Dendritic cell treated with granulocyte-macrophage colony-stimulating factor and Interleukin-4, amounts not matched to agents 40 ng/mL and 50 ng/mL, for 4 days (primary cell): ENCODE measurements at regions not wholly inside any gene's neighbourhood (a gene's known extent, or its start where the extent isn't known, plus 50 kb on each side); places are given as distances from the start of the nearest gene placed in this dataset.

Experiments used
- H3K27ac Mint-ChIP-seq: one replicate; pipeline ENCODE4 v1.8.0; 2022; ENCODE audit warnings: mild to moderate bottlenecking, mixed read lengths
- H3K27me3 Mint-ChIP-seq: one replicate; pipeline ENCODE4 v1.8.0; 2022; ENCODE audit warnings: mild to moderate bottlenecking, mixed read lengths
- H3K36me3 Mint-ChIP-seq: one replicate; pipeline ENCODE4 v1.8.0; 2022; ENCODE audit warnings: low read depth, mixed read lengths
- H3K4me1 Mint-ChIP-seq: one replicate; pipeline ENCODE4 v1.8.0; 2022; ENCODE audit warnings: low read depth, mixed read lengths
- H3K4me3 Mint-ChIP-seq: one replicate; pipeline ENCODE4 v1.8.0; 2022; ENCODE audit warnings: mild to moderate bottlenecking, moderate library complexity, mixed read lengths
- H3K9me3 Mint-ChIP-seq: one replicate; pipeline ENCODE4 v1.8.0; 2022; ENCODE audit warnings: mixed read lengths
- intact Hi-C: fragments of 100-400 bp; cut with micrococcal nuclease; formaldehyde crosslinking; loops from one replicate; pipeline ENCODE4 v1.15.0; 2022

DNA sequence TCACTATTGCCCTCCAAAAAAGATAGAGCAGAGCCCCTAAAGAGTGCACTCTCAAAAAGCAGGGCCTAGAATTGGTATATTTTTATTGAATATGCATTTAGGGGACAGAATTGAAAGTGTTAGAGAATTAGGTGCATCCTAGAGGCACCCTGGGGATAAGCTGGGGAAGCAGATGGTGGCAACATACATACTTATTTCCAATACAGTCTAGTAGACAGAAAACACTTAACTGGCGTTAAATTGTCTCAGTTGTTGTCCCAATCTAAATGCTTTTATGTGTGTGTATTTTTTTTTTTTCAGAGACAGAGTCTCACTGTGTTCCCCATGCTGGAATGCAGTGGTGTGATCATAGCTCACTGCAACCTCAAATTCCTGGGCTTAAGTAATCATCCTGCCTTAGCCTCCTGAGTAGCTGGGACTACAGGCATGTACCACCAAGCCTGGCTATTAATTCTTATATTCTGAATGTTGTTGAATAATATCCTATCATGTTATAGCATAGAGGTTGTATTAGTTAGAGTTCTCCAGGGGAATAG lies 481.8 kb downstream of the GRXCR1 start:
- no peaks in the 10 kb centered on the region for H3K4me1 Mint-ChIP-seq
- H3K27me3 Mint-ChIP-seq: no peaks in the 10 kb centered on the region
- peaks cover 20% of the 10 kb centered on the region for H3K9me3 Mint-ChIP-seq
- no peak overlapping the region for H3K4me3 Mint-ChIP-seq
- intact Hi-C loops: no loop called here
- no peaks in the 10 kb centered on the region for H3K36me3 Mint-ChIP-seq
- no peak overlapping the region for H3K27ac Mint-ChIP-seq

DNA sequence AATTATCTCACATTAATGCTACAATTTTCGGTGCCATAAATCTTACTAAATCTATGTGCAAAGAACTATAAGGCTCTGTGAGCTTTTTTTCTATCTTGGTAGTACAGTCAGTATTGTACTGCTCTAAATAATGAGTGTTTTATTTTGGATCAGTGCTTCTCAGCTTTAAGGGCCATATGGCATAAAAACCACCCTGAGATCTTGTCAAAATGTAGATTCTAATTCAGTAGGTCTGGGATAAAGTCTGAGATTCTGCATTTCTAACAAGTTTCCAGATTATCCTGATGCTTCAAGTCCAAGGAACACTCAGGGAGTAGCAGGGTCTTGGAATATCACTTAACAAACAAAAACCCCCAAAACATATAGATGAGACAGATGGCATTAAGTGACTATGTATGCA lies 486.5 kb downstream of the GRXCR1 start:
- H3K9me3 Mint-ChIP-seq: peaks cover 20% of the 10 kb centered on the region
- no peaks in the 10 kb centered on the region for H3K27me3 Mint-ChIP-seq
- H3K4me1 Mint-ChIP-seq: no peaks in the 10 kb centered on the region
- intact Hi-C loops: no loop called here
- H3K4me3 Mint-ChIP-seq: no peak overlapping the region
- H3K27ac Mint-ChIP-seq: no peak overlapping the region
- no peaks in the 10 kb centered on the region for H3K36me3 Mint-ChIP-seq

DNA sequence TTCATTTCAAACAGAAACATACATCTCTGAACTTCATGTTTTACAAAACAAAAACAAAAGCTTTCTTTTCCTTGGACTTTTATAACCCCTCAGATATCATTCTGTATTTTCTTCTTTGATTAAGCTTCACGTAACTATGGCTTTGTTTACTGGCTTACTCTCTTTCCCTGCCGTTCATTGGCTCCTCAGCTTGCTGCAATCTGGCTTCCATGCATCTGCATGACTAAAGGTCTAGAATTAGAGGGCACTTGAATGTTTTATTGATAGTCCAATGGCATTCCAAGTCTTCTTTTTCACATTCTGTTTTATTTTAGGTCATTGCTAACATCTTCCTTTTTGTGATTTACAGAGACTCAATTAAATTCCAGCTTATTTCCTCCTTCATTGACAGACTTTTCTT lies 487.6 kb downstream of the GRXCR1 start:
- no peak overlapping the region for H3K4me3 Mint-ChIP-seq
- intact Hi-C loops: no loop called here
- H3K4me1 Mint-ChIP-seq: no peaks in the 10 kb centered on the region
- H3K36me3 Mint-ChIP-seq: no peaks in the 10 kb centered on the region
- H3K27ac Mint-ChIP-seq: no peak overlapping the region
- peaks cover 13% of the 10 kb centered on the region for H3K9me3 Mint-ChIP-seq
- no peaks in the 10 kb centered on the region for H3K27me3 Mint-ChIP-seq

DNA sequence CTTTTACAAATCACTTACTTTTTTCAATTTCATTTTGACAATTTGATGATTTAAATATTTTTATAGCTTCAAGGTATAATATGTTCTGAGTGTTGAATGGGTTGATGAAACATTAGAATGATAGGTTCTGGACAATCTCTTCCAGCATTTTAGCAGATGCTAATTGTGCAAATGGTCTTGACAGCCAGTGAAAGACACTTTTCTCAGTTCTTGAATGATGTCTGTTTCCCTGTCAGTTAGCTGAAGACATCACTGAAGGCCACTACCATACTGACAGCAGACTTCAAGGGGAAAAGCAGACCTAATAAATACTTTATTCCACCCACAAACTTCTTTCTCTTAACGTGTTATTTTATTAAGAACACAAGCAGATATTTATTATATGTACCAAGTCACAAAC lies 498.6 kb downstream of the GRXCR1 start:
- H3K27me3 Mint-ChIP-seq: no peaks in the 10 kb centered on the region
- intact Hi-C loops: no loop called here
- no peak overlapping the region for H3K27ac Mint-ChIP-seq
- no peaks in the 10 kb centered on the region for H3K4me1 Mint-ChIP-seq
- peaks cover 29% of the 10 kb centered on the region for H3K9me3 Mint-ChIP-seq
- H3K36me3 Mint-ChIP-seq: no peaks in the 10 kb centered on the region
- H3K4me3 Mint-ChIP-seq: no peak overlapping the region

DNA sequence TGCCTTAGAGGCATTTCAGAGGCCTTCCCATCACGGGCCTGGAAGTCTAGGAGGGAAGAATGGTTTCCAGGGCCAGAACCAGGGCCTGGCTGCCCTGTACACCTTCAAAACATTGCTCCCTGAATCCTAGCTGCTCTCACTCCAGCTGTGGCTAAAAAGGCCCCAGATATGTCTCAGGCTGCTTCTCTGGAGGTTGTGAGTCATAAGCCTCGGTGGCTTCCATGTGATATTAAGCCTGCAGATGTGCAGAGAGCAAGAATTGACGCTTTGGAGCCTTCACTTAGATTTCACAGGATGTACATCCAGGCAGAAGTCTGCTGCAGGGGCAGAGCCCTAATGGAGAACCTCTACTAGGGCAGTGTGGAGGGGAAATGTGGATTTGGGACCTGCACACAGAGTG lies 502.5 kb downstream of the GRXCR1 start:
- Mint-ChIP-seq H3K36me3 (no peaks in the 10 kb centered on the region), H3K4me1 (no peaks in the 10 kb centered on the region), H3K4me3 (no peak overlapping the region)

DNA sequence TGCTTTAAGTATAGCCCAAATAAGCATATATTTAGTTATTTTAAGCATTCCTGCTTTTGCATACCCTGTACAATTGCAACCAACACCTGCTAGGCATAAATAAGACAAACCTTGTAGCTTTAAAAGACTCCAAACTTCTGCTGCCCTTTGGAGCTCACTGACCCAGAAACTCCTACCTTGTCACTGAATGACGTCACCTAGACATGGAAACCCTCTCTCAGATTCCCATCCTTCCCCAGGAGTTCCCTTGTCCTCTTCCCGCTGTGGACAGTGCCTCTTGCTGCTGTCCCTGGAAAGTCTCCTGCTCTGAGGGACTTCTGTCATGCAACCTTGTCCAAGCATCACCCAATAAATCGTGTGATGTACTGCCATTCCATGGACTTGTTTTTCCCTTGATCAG lies 507.2 kb downstream of the GRXCR1 start:
- no peak overlapping the region for H3K27ac Mint-ChIP-seq
- H3K4me3 Mint-ChIP-seq: no peak overlapping the region
- H3K4me1 Mint-ChIP-seq: no peaks in the 10 kb centered on the region
- H3K27me3 Mint-ChIP-seq: no peaks in the 10 kb centered on the region
- intact Hi-C loops: no loop called here
- no peaks in the 10 kb centered on the region for H3K36me3 Mint-ChIP-seq
- peaks cover 53% of the 10 kb centered on the region for H3K9me3 Mint-ChIP-seq

More for the DNA sequence above, 502.5 kb downstream of the GRXCR1 start:
- intact Hi-C loops: no loop called here
- Mint-ChIP-seq H3K9me3 (peaks cover 64% of the 10 kb centered on the region), H3K27me3 (no peaks in the 10 kb centered on the region), H3K27ac (no peak overlapping the region)

DNA sequence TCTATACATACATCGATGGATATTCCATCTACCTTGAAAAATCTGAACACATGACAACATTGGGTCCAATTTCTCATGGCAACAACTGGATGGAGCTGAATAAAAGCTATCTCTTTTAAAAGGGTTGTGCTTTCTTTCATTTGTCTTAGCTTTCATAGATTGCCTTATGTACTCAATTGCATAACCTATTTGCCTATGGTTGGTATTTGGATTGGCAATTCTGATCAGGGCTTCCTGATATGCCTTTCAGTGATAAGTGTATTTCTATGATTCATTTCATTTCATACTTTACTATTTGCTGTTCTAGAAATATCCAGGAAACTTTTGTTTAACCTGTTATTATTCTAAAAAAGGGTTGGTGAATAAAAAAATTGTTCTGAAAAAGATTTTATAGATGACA lies 509.9 kb downstream of the GRXCR1 start:
- H3K36me3 Mint-ChIP-seq: no peaks in the 10 kb centered on the region
- no peak overlapping the region for H3K4me3 Mint-ChIP-seq
- peaks cover 47% of the 10 kb centered on the region for H3K9me3 Mint-ChIP-seq
- H3K4me1 Mint-ChIP-seq: no peaks in the 10 kb centered on the region
- no peak overlapping the region for H3K27ac Mint-ChIP-seq
- intact Hi-C loops: no loop called here
- H3K27me3 Mint-ChIP-seq: no peaks in the 10 kb centered on the region

DNA sequence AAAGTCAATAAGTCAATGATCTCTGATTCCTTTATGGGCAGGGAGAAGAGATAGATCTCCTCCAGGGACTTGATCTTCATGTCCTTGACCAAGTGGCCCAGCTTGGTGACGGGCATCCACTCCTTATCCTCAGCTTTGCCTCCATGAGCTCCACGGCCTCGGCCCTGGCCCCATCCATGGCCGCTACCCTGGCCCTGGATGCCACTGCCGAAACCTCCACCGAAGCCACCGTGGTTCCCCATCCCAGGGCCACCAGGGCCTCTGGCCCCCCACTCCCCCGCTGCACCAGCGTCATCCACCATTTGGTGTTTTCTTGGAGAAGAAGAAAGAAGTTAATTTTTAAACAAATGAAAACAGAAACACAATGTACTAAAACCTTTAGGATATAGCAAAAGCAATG lies 518.1 kb downstream of the GRXCR1 start:
- no peak overlapping the region for H3K27ac Mint-ChIP-seq
- no peaks in the 10 kb centered on the region for H3K36me3 Mint-ChIP-seq

DNA sequence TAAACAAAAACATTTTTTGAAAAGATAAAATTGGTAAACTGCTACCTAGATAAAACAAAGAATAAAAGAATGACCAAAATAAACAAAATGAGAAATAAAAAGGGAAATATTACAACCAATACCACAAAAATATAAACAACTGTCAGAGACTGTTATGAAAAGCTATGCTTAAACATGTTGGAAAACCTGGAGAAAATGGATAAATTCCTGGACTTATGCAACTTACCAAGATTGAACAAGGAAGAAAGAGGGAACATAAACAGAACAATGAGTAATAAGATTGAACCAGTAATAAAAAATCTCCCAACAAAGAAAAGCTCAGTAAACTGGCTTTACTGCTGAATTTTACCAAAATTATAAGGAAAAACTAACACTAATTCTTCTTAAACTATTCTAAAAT lies 518.7 kb downstream of the GRXCR1 start:
- no peak overlapping the region for H3K27ac Mint-ChIP-seq
- H3K4me3 Mint-ChIP-seq: no peak overlapping the region
- no peaks in the 10 kb centered on the region for H3K4me1 Mint-ChIP-seq
- H3K9me3 Mint-ChIP-seq: peaks cover 45% of the 10 kb centered on the region
- intact Hi-C loops: no loop called here
- no peaks in the 10 kb centered on the region for H3K36me3 Mint-ChIP-seq
- no peaks in the 10 kb centered on the region for H3K27me3 Mint-ChIP-seq

More for the DNA sequence above, 518.1 kb downstream of the GRXCR1 start:
- Mint-ChIP-seq H3K27me3 (no peaks in the 10 kb centered on the region), H3K9me3 (peaks cover 50% of the 10 kb centered on the region), H3K4me3 (no peak overlapping the region), H3K4me1 (no peaks in the 10 kb centered on the region)
- intact Hi-C loops: no loop called here

DNA sequence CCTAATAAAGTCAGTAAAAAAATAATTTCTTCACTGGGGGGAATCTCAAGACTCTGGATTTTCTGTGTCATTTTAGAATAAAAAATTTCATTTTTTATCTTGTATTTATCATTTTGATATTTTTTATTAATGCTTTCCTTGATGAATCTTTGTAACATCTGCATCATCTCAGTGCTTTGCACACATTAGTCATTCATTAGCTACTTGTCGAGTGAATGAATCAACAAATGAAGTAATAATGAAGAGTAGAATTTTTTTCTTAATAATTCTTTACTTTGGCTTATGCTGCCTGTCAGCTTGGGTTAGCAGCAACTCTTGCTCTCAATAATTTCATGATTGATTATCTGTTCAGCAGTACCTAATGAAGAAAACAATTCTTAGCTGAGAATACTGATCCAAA lies 530.8 kb downstream of the GRXCR1 start:
- Mint-ChIP-seq H3K27me3 (no peaks in the 10 kb centered on the region), H3K27ac (no peak overlapping the region), H3K36me3 (no peaks in the 10 kb centered on the region), H3K4me1 (no peaks in the 10 kb centered on the region), H3K4me3 (no peak overlapping the region), H3K9me3 (peaks cover 22% of the 10 kb centered on the region)
- intact Hi-C loops: no loop called here

DNA sequence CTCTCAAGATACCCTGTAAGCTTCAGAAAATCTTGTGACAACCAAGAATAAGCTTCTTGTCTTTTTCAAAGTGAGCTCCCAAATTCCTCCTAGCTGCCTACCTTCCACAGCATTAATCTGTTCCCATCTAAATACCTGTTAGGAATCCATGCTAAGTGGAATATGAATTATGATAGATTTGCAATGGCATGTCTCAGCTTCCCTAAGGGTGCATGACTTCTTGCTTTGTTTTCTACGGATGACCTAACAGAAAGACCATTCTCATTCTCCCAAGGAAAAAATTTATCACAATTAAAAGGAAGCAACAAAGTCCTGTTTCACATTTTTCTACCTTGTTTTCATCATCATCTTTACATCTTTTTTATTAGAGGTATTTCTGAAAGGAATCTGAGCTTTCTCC lies 532.7 kb downstream of the GRXCR1 start:
- intact Hi-C loops: no loop called here
- Mint-ChIP-seq H3K4me1 (no peaks in the 10 kb centered on the region), H3K9me3 (peaks cover 10% of the 10 kb centered on the region), H3K36me3 (no peaks in the 10 kb centered on the region), H3K27me3 (no peaks in the 10 kb centered on the region), H3K27ac (no peak overlapping the region), H3K4me3 (no peak overlapping the region)

DNA sequence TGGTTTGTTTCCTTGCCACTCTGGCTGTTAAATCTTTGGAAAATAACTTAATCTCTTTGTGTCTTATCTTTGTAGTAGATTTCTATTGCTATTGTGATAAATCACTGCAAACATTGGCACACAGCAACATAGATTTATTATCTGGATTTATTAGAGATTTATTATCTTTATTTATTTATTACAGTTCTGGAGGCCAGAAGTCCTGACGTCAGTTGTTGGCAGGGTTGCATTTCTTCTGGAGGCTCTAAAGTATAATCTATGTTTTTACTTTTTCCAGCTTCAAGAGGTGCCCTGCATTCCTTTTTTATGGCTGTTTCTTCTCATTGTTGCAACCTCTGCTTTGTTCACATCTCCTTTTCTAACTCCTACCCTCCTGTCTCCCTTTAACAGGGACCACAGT lies 542.8 kb downstream of the GRXCR1 start:
- Mint-ChIP-seq H3K9me3 (peaks cover 20% of the 10 kb centered on the region), H3K36me3 (no peaks in the 10 kb centered on the region), H3K27me3 (no peaks in the 10 kb centered on the region), H3K27ac (no peak overlapping the region), H3K4me3 (no peak overlapping the region), H3K4me1 (no peaks in the 10 kb centered on the region)
- intact Hi-C loops: no loop called here

DNA sequence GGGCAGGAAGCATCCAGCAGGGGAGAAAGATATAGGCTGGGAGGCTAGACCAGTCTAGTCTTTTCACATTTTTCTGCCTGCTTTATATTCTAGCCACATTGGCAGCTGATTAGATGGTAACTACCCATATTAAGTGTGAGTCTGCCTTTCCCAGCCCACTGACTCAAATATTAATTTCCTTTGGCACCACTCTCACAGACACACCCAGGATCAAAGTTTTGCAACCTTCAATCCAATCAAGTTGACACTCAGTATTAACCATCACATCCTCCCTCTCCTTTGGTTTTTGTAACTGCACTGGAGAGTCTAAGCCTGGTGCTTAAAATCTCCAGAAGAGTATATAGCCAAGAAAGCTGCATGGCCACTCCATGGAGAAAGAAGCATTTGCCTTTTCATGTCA lies 560.4 kb downstream of the GRXCR1 start:
- Mint-ChIP-seq H3K27ac (no peak overlapping the region), H3K4me3 (no peak overlapping the region), H3K36me3 (no peaks in the 10 kb centered on the region), H3K27me3 (no peaks in the 10 kb centered on the region), H3K9me3 (no peaks in the 10 kb centered on the region), H3K4me1 (no peaks in the 10 kb centered on the region)
- intact Hi-C loops: no loop called here

DNA sequence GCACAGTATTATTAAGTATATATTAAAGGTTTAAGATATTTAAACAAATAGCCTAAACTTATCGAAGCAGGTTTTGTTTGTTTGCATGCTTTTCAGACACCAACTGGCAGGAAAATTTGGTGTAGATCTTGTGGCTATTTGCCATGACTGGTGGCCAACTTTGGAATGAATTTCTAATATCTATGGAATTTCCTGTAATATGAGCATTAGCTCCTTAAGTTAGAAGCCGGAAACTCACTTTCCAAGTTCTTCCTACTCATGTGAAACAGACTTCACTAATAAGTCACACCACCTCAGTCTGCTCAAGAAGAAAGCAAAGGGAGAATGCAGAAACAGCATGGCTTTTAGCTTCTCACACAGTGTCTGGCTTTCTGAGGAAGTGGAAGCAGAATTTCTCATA lies 563.9 kb downstream of the GRXCR1 start:
- H3K4me1 Mint-ChIP-seq: no peaks in the 10 kb centered on the region
- no peaks in the 10 kb centered on the region for H3K9me3 Mint-ChIP-seq

DNA sequence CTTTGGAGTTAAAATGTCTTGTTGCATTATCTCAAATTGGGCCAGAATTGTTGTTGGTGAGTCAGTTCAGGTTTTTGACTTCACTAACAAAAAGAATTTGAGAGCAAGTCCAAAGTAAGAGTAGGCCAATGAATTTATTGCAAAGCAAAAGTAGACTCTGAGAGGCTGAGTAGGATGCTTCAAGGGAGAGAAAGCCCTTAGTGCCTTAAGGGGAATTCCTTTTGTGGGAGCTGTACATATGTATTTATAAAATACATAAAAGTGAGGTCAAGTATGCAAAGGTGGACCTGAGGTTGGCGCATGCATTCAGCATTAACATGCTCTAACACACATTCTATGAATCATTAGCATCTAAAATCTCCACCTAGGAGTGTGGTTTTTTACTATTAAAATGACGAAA lies 565.4 kb downstream of the GRXCR1 start:
- intact Hi-C loops: no loop called here
- Mint-ChIP-seq H3K36me3 (no peaks in the 10 kb centered on the region), H3K27me3 (no peaks in the 10 kb centered on the region), H3K27ac (no peak overlapping the region), H3K9me3 (no peaks in the 10 kb centered on the region), H3K4me1 (no peaks in the 10 kb centered on the region), H3K4me3 (no peak overlapping the region)

More for the DNA sequence above, 563.9 kb downstream of the GRXCR1 start:
- intact Hi-C loops: no loop called here
- Mint-ChIP-seq H3K27ac (no peak overlapping the region), H3K4me3 (no peak overlapping the region), H3K36me3 (no peaks in the 10 kb centered on the region), H3K27me3 (no peaks in the 10 kb centered on the region)
